ENCODE measurements at regions not wholly inside any gene's neighbourhood (a gene's known extent, or its start where the extent isn't known, plus 50 kb on each side); places are given as distances from the start of the nearest gene placed in this dataset.

- no peaks in the 10 kb centered on the region for H3K36me3 ChIP-seq (ENCODE audit: insufficient read depth)
- no peak overlapping the region for H3K27ac ChIP-seq
- H3K4me3 ChIP-seq (IDR thresholded peaks at IDR 0.05; ENCODE audit: insufficient read depth, low read depth, low read length): no peak overlapping the region
- no peaks in the 10 kb centered on the region for H3K27me3 ChIP-seq (ENCODE audit: insufficient read depth, low read depth)
- H3K4me1 ChIP-seq (ENCODE audit: low read depth, poor library complexity, severe bottlenecking): no peaks in the 10 kb centered on the region
- no peak overlapping the region for H2AFZ ChIP-seq (ENCODE audit: low read depth)
- no peak overlapping the region for H3K4me2 ChIP-seq
- no peak overlapping the region for H3K9ac ChIP-seq
- no peaks in the 10 kb centered on the region for H3K79me2 ChIP-seq (ENCODE audit: insufficient read depth, low read depth)
- TF ChIP-seq, protein P1, sequence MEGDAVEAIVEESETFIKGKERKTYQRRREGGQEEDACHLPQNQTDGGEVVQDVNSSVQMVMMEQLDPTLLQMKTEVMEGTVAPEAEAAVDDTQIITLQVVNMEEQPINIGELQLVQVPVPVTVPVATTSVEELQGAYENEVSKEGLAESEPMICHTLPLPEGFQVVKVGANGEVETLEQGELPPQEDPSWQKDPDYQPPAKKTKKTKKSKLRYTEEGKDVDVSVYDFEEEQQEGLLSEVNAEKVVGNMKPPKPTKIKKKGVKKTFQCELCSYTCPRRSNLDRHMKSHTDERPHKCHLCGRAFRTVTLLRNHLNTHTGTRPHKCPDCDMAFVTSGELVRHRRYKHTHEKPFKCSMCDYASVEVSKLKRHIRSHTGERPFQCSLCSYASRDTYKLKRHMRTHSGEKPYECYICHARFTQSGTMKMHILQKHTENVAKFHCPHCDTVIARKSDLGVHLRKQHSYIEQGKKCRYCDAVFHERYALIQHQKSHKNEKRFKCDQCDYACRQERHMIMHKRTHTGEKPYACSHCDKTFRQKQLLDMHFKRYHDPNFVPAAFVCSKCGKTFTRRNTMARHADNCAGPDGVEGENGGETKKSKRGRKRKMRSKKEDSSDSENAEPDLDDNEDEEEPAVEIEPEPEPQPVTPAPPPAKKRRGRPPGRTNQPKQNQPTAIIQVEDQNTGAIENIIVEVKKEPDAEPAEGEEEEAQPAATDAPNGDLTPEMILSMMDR (conservative IDR thresholded peaks at IDR 0.05; ENCODE audit: low read depth, low read length): no peak
- H4K20me1 ChIP-seq (ENCODE audit: insufficient read depth): no peaks in the 10 kb centered on the region
Observed at GRCh38 chr4:26020881-26021280, 106.9 kb downstream of the SMIM20 start.

DNA sequence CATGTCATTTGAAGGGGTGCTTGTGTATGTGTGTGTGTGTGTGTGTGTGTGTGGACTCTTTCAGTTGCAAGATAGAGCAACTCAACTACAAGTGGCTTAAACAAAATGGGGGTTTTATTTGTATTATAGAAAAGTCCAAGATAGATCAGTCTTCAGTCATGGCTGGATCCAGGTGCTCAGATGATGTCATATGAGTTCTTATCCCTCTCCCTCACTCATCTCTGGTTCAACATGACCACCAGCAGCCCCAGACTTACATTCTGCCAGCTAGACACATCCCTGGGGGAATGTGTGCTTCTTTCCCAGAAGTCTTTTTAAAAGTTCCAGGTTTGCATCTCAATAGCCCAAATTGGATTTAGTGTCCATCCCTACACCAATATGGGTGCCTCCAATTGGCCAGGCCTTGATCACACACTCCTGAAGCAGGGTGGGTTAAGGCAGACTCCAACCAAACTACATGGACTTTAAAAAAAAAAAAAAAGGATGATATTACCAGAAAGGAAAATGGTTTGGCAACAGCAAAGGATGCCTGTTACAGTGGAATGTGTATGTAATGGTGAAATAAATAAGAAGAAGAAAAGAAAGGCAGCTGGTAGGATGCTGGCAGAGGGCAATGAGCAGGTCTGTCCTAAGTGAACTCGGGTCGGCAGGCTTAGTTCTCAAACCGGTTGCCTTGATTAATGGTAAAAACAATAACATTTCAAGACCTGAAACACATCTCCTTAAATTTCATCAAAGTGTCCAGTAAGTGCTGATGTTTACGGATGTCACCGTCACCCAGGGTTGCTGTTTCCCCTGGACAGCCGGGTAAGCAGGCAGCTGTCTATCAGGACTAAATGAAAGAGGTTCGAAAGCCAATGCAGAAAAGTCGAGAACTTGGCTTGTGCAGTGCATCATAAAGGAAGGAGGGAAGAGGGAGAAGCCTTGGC lies 107.7 kb downstream of the SMIM20 start:
- H3K4me3 ChIP-seq (IDR thresholded peaks at IDR 0.05; ENCODE audit: insufficient read depth, low read depth, low read length): no peak overlapping the region
- H2AFZ ChIP-seq (ENCODE audit: low read depth): no peak overlapping the region
- TF ChIP-seq, protein P1 (conservative IDR thresholded peaks at IDR 0.05; ENCODE audit: low read depth, low read length): no peak
- no peaks in the 10 kb centered on the region for H3K36me3 ChIP-seq (ENCODE audit: insufficient read depth)
- no peaks in the 10 kb centered on the region for H3K4me1 ChIP-seq (ENCODE audit: low read depth, poor library complexity, severe bottlenecking)
- H4K20me1 ChIP-seq (ENCODE audit: insufficient read depth): no peaks in the 10 kb centered on the region
- H3K27me3 ChIP-seq (ENCODE audit: insufficient read depth, low read depth): no peaks in the 10 kb centered on the region
- H3K4me2 ChIP-seq: no peak overlapping the region
- H3K79me2 ChIP-seq (ENCODE audit: insufficient read depth, low read depth): no peaks in the 10 kb centered on the region
- H3K9ac ChIP-seq: no peak overlapping the region
- H3K27ac ChIP-seq: no peak overlapping the region

DNA sequence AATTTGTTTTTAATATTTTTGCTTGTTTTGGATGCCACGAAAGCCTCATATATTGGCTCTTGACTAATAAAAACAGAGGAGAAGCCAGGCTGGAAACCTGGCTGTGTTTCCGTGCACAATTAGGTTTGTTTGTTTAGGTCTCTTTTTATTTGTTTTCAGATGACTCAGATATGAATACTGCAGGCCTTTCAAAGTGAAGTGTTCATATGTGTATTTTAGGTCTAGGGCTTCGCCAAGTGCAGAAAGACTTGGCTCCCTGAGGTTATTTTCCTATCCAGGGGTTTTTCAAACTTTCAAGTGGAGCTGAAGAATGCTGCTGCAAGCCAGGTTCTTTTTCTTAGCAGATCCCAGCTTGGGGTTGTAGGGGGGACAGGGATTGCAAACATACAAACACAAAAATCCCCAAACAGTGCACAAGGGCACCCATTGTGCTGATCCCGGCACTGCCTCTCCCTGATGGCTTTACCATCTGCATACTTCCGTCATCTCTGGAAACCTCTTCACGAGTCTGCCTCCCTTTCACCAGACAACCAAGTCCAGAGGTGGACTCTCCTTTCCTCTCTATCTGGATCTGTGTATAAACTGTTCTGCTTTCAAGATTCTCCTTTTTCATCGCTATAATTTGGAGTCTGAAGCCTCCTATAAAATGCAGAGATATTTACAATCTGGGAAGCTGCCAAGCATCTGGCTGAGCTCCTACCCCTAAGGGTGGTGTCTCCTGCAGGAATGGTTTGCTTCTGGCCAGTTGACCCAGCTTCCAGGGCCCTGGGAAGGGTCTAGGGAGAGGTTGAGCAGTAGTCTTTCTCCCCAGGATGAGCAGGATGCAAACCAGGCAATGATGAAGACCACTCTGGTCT lies 108.6 kb downstream of the SMIM20 start:
- no peaks in the 10 kb centered on the region for H3K27me3 ChIP-seq (ENCODE audit: insufficient read depth, low read depth)
- H3K4me2 ChIP-seq: no peak overlapping the region
- H4K20me1 ChIP-seq (ENCODE audit: insufficient read depth): no peaks in the 10 kb centered on the region
- no peaks in the 10 kb centered on the region for H3K36me3 ChIP-seq (ENCODE audit: insufficient read depth)
- TF ChIP-seq, protein P1 (conservative IDR thresholded peaks at IDR 0.05; ENCODE audit: low read depth, low read length): no peak
- no peak overlapping the region for H3K4me3 ChIP-seq (IDR thresholded peaks at IDR 0.05; ENCODE audit: insufficient read depth, low read depth, low read length)
- no peak overlapping the region for H2AFZ ChIP-seq (ENCODE audit: low read depth)
- H3K4me1 ChIP-seq (ENCODE audit: low read depth, poor library complexity, severe bottlenecking): no peaks in the 10 kb centered on the region
- H3K79me2 ChIP-seq (ENCODE audit: insufficient read depth, low read depth): no peaks in the 10 kb centered on the region
- H3K27ac ChIP-seq: no peak overlapping the region
- H3K9ac ChIP-seq: no peak overlapping the region

DNA sequence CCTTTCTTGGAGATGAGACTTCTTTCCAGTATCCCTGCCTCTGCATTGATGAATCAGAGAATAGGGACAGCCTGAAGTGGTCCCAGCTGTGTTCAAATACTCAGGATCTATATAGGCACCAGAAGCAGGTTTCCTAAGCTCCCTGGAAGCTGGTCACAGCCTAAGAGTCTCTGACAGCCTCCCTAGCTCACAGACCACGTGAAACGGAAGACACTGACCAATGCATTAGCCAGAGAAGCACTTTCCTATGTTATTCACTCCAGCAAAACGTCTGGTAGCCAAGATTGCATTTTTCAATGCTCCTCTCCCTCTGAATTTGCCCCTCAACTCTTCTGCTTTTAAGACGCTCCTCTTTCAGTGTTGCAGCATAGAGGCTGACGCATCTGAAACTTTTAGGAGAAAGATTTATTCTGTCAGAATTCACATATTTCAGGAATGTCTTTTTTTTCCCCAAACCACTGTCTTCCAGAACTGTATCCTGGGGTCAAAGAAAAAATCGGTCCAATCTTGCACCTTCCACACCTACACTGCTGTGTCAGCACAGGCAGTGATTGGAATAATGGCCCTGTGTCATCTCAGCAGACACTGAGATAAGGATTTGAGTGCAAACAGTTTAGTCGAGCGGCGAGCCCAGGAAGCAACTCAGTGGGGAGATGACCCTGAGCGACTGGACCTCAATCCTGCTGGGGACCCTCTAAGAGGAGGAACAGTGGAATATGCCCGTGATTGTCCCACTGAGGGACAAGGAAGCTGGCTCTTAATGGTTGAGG lies 109.4 kb downstream of the SMIM20 start:
- Histone ChIP-seq H3K4me1 (ENCODE audit: low read depth, poor library complexity, severe bottlenecking) (no peaks in the 10 kb centered on the region), H4K20me1 (ENCODE audit: insufficient read depth) (no peaks in the 10 kb centered on the region), H2AFZ (ENCODE audit: low read depth) (no peak overlapping the region), H3K79me2 (ENCODE audit: insufficient read depth, low read depth) (no peaks in the 10 kb centered on the region), H3K4me3 (IDR thresholded peaks at IDR 0.05; ENCODE audit: insufficient read depth, low read depth, low read length) (no peak overlapping the region), H3K4me2 (no peak overlapping the region), H3K9ac (no peak overlapping the region), H3K36me3 (ENCODE audit: insufficient read depth) (no peaks in the 10 kb centered on the region), H3K27ac (no peak overlapping the region), H3K27me3 (ENCODE audit: insufficient read depth, low read depth) (no peaks in the 10 kb centered on the region)
- TF ChIP-seq, protein P1 (conservative IDR thresholded peaks at IDR 0.05; ENCODE audit: low read depth, low read length): no peak

Data from KMS-11 (cell line).